K562 (cell line): ENCODE measurements at regions not wholly inside any gene's neighbourhood (a gene's known extent, or its start where the extent isn't known, plus 50 kb on each side); places are given as distances from the start of the nearest gene placed in this dataset.

Source experiments
- ATAC-seq: fragments of 200-7000 bp; cut with Tn5 transposase; 3 replicates; pipeline ENCODE4 v1.9.1; 2020; ENCODE audit warnings: moderate library complexity
- BruUV-seq: library from RNA; stranded (reverse); fragments of 400-500 nt; replicated peaks from 2 replicates; lab custom pipeline; 2021; lab: Mats Ljungman, UMichigan
- CTCF ChIA-PET: fragments of 300-600 bp; formaldehyde crosslinking; extraction: SDS; loops from one replicate; lab custom pipeline; 2021; ENCODE audit warnings: low intra/inter-chr PET ratio; lab: Yijun Ruan, JAX
- POLR2A ChIA-PET: fragments of 300-600, 350-650 bp; sonication (Branson Sonifier 250); formaldehyde crosslinking; extraction: SDS; loops from one replicate; lab custom pipeline; 2021; ENCODE audit warnings: antibody characterized with exemption, inconsistent platforms; lab: Yijun Ruan, JAX
- DNase-seq, 4 experiments: peaks; one replicate each; pipeline versions ENCODE4 v3.0.0 to v3.0.0-alpha.2; 2011 to 2018; ENCODE audit warnings: low spot score in 3 of 4, mixed read lengths in 3 of 4; ENCODE audit errors: extremely low read depth in 1 of 4
- FAIRE-seq: peaks from 2 replicates; lab custom pipeline; 2011; peaks lifted over from hg19 to GRCh38; lab: Jason Lieb, UNC
- H2AFZ ChIP-seq: 2 replicates; pipeline ENCODE4 v1.6.0; 2011; ENCODE audit warnings: low read depth, low read length, control low read depth, inconsistent platforms
- H3K27ac ChIP-seq: fragments of 200-600 bp; 3 replicates; pipeline ENCODE4 v1.8.0; 2011; ENCODE audit warnings: low read depth, mild to moderate bottlenecking, control low read depth, inconsistent platforms, low read length, moderate library complexity, mixed read lengths; ENCODE audit errors: extremely low read depth
- H3K27me3 ChIP-seq, 2 experiments: fragments of 300-600 bp in 1 of 2; 2 replicates in 1 of 2; 3 replicates in 1 of 2; pipeline versions ENCODE4 v1.6.0 to v1.8.0; 2011; ENCODE audit warnings: inconsistent platforms in 2 of 2, low read length in 2 of 2, mild to moderate bottlenecking in 1 of 2, mixed read lengths in 1 of 2, moderate library complexity in 1 of 2; ENCODE audit not compliant: control insufficient read depth in 2 of 2, insufficient read depth in 2 of 2
- H3K36me3 ChIP-seq: fragments of 300-600 bp; 3 replicates; pipeline ENCODE4 v1.8.0; 2011; ENCODE audit warnings: mild to moderate bottlenecking, low read length, inconsistent platforms; ENCODE audit not compliant: control insufficient read depth, insufficient read depth
- H3K4me1 ChIP-seq, 2 experiments: fragments of 200-600 bp in 1 of 2; replicated peaks in 1 of 2; 2 replicates in 1 of 2; 3 replicates in 1 of 2; pipeline versions ENCODE4 v1.5.1 to v1.8.0; 2011; ENCODE audit warnings: inconsistent platforms in 2 of 2, low read length in 2 of 2, mild to moderate bottlenecking in 1 of 2, mixed read lengths in 1 of 2, moderate library complexity in 1 of 2; ENCODE audit not compliant: control insufficient read depth in 2 of 2, insufficient read depth in 2 of 2
- H3K4me2 ChIP-seq: 2 replicates; pipeline ENCODE4 v1.6.1; 2011; ENCODE audit warnings: low read length, control low read depth, inconsistent platforms, mixed read lengths; ENCODE audit not compliant: insufficient read depth
- H3K4me3 ChIP-seq: fragments of 200-600 bp; sonication (generic), shearing (Covaris generic); 2 replicates; pipeline ENCODE4 v1.5.1; 2016; ENCODE audit warnings: control low read depth, inconsistent platforms
- H3K79me2 ChIP-seq: fragments of 200-600 bp; 3 replicates; pipeline ENCODE4 v1.8.0; 2011; ENCODE audit warnings: low read length, inconsistent platforms; ENCODE audit not compliant: control insufficient read depth, insufficient read depth
- H3K9ac ChIP-seq, 2 experiments: 2 replicates each; pipeline versions ENCODE4 v1.6.0 to v1.6.1; 2011; ENCODE audit warnings: low read depth in 2 of 2, low read length in 2 of 2, control low read depth in 1 of 2, inconsistent platforms in 1 of 2, mild to moderate bottlenecking in 1 of 2, mixed read lengths in 1 of 2; ENCODE audit not compliant: insufficient read depth in 1 of 2
- H3K9me1 ChIP-seq: one replicate; pipeline ENCODE4 v1.6.0; 2011; ENCODE audit warnings: inconsistent platforms, mild to moderate bottlenecking, low read length, moderate library complexity; ENCODE audit not compliant: control insufficient read depth, insufficient read depth
- H3K9me3 ChIP-seq: replicated peaks from 2 replicates; pipeline ENCODE4 v1.5.1; 2011; ENCODE audit warnings: low read depth, low read length, inconsistent platforms; ENCODE audit not compliant: control insufficient read depth, insufficient read depth
- H4K20me1 ChIP-seq: replicated peaks from 2 replicates; pipeline ENCODE4 v1.6.1; 2011; ENCODE audit warnings: low read length, inconsistent platforms, mixed read lengths; ENCODE audit not compliant: control insufficient read depth, insufficient read depth
- ATF3 ChIP-seq, 2 experiments: fragments of 450-650 bp in 1 of 2; sonication (generic) in 1 of 2; formaldehyde crosslinking in 1 of 2; IDR thresholded peaks in 1 of 2; conservative IDR thresholded peaks in 1 of 2; 2 replicates each; pipeline versions ENCODE4 v1.6.1 to v1.8.1; 2016 to 2023; ENCODE audit warnings: mild to moderate bottlenecking in 2 of 2, moderate library complexity in 2 of 2, inconsistent platforms in 1 of 2, missing genetic modification reagents in 1 of 2
- C11orf30 ChIP-seq: fragments of 450-650 bp; IDR thresholded peaks from 2 replicates; pipeline ENCODE4 v1.6.1; 2016; ENCODE audit warnings: low read depth, mild to moderate bottlenecking
- CEBPB ChIP-seq: fragments of 450-650 bp; IDR thresholded peaks from 2 replicates; pipeline ENCODE4 v1.6.1; 2016; ENCODE audit warnings: missing genetic modification characterization, missing compliant biosample characterization
- CHCHD3 ChIP-seq: fragments of 250-450 bp; sonication (Bioruptor Pico); IDR thresholded peaks from 2 replicates; pipeline ENCODE4 v2.1.2; 2022; ENCODE audit warnings: mild to moderate bottlenecking
- ETV6 ChIP-seq, 3 experiments: fragments of 150-350 bp in 1 of 3; sonication (generic) in 1 of 3; formaldehyde crosslinking in 1 of 3; IDR thresholded peaks; 2 replicates each; pipeline versions ENCODE4 v1.6.1 to v1.8.0; 2014 to 2022; ENCODE audit warnings: borderline replicate concordance in 2 of 3, low read depth in 2 of 3, antibody characterized with exemption in 1 of 3, low read length in 1 of 3, mild to moderate bottlenecking in 1 of 3, missing genetic modification reagents in 1 of 3
- FOSL1 ChIP-seq: fragments of 200-800 bp; sonication (Bioruptor generic); conservative IDR thresholded peaks from 2 replicates; pipeline ENCODE4 v1.6.1; 2016; ENCODE audit warnings: missing genetic modification characterization, missing compliant biosample characterization
- FOXJ2 ChIP-seq: fragments of 200-800 bp; sonication (Bioruptor generic); IDR thresholded peaks from 2 replicates; pipeline ENCODE4 v1.6.1; 2016; ENCODE audit warnings: missing genetic modification characterization, missing compliant biosample characterization
- JUN ChIP-seq, 2 experiments: sonication (generic) in 1 of 2; formaldehyde crosslinking in 1 of 2; IDR thresholded peaks; 2 replicates each; pipeline versions ENCODE4 v1.6.1 to v1.8.0; 2012 to 2022; ENCODE audit warnings: borderline replicate concordance in 2 of 2, mild to moderate bottlenecking in 2 of 2, improper control_type of control experiment in 1 of 2, low read depth in 1 of 2, low read length in 1 of 2, missing genetic modification reagents in 1 of 2
- JUND ChIP-seq, 2 experiments: IDR thresholded peaks; 2 replicates in 1 of 2; 3 replicates in 1 of 2; pipeline ENCODE4 v1.6.1; 2011; ENCODE audit warnings: borderline replicate concordance in 2 of 2, low read depth in 2 of 2, low read length in 2 of 2, improper control_type of control experiment in 1 of 2, missing biosample characterization in 1 of 2, missing genetic modification characterization in 1 of 2, missing genetic modification reagents in 1 of 2
- KHSRP ChIP-seq: fragments of 450-650 bp; IDR thresholded peaks from 2 replicates; pipeline ENCODE4 v1.6.1; 2017
- L3MBTL2 ChIP-seq: fragments of 450-650 bp; IDR thresholded peaks from 2 replicates; pipeline ENCODE4 v1.6.1; 2016; ENCODE audit warnings: mild to moderate bottlenecking, moderate library complexity
- MAFF ChIP-seq: IDR thresholded peaks from 2 replicates; pipeline ENCODE4 v1.6.1; 2012; ENCODE audit warnings: low read length, improper control_type of control experiment
- MAFK ChIP-seq: IDR thresholded peaks from 2 replicates; pipeline ENCODE4 v1.6.1; 2011; ENCODE audit warnings: low read length, improper control_type of control experiment
- MCM7 ChIP-seq, 2 experiments: fragments of 450-650 bp; IDR thresholded peaks; 2 replicates each; pipeline ENCODE4 v1.6.1; 2016 to 2018
- NFE2 ChIP-seq: IDR thresholded peaks from 2 replicates; pipeline ENCODE4 v1.6.1; 2014; ENCODE audit warnings: antibody characterized with exemption, low read depth
- RCOR1 ChIP-seq, 2 experiments: IDR thresholded peaks; 2 replicates each; pipeline ENCODE4 v1.6.1; 2012; ENCODE audit warnings: low read depth in 2 of 2, low read length in 2 of 2, borderline replicate concordance in 1 of 2, improper control_type of control experiment in 1 of 2
- SMAD1 ChIP-seq: fragments of 150-350 bp; IDR thresholded peaks from 2 replicates; pipeline ENCODE4 v1.6.1; 2014; ENCODE audit warnings: low read length, low read depth; ENCODE audit not compliant: partially characterized antibody
- SNRNP70 ChIP-seq: fragments of 200-400 bp; formaldehyde crosslinking; optimal IDR thresholded peaks from 2 replicates; pipeline ENCODE3; 2017; ENCODE audit warnings: low read depth, low read length
- TCF7 ChIP-seq: sonication (generic); IDR thresholded peaks from 2 replicates; pipeline ENCODE4 v1.6.1; 2016; ENCODE audit warnings: antibody characterized with exemption, borderline replicate concordance
- ZNF589 ChIP-seq: fragments of 200-800 bp; sonication (Bioruptor generic); IDR thresholded peaks from 2 replicates; pipeline ENCODE4 v1.6.1; 2016; ENCODE audit warnings: low read depth, missing genetic modification characterization, missing compliant biosample characterization
- WGBS: fragments of 100-300 bp; shearing (Covaris generic); methylation state at CpG from one replicate; pipeline ENCODE4 v1.1.6; 2016; ENCODE audit warnings: low coverage, mixed read lengths; ENCODE audit not compliant: insufficient coverage; ENCODE audit errors: missing lambda C conversion rate; 5-methylcytosine and 5-hydroxymethylcytosine counted together
- in situ Hi-C: fragments of 300-500 bp; cut with MboI; formaldehyde crosslinking; loops from 4 replicates; pipeline ENCODE4 v1.15.0; 2018; ENCODE audit warnings: inconsistent platforms, mixed read lengths
- intact Hi-C: fragments of 100-400 bp; cut with micrococcal nuclease; formaldehyde crosslinking; loops from 2 replicates; pipeline ENCODE4 v1.14.2; 2022

GRCh38 chr22:27134315-27134701, 476.9 kb downstream of the MIAT start:
- intact Hi-C loops, result no loop called here
- in situ Hi-C loops, result no loop called here
- ATAC-seq (peak; percentile 85), FAIRE-seq (no peak), DNase-seq (peak; percentile 16 to 47 (median 26))
- Histone ChIP-seq H3K4me3 (no peak overlapping the region), H3K4me2 (peak overlapping the region; percentile 39; the same call in 1 of the 2 replicates), H3K9me1 (no peaks in the 10 kb centered on the region), H3K36me3 (no peaks in the 10 kb centered on the region), H3K27me3 (peaks cover 0 to 15% of the 10 kb centered on the region in 2 experiments; a peak in 2 of 5 replicates), H3K79me2 (no peaks in the 10 kb centered on the region), H4K20me1 (no peaks in the 10 kb centered on the region), H3K9ac (no peak overlapping the region), H3K4me1 (peaks cover 8 to 12% of the 10 kb centered on the region in 2 experiments; a peak in 4 of 5 replicates), H3K9me3 (no peaks in the 10 kb centered on the region), H2AFZ (peak overlapping the region; percentile 47; the same call in 1 of the 2 replicates), H3K27ac (peak overlapping the region; percentile 44; the same call in 1 of the 3 replicates)
- ChIA-PET POLR2A (interaction anchor here (0.6 to 0.7 kb wide), 2 partner anchors 26 to 645 kb away, joined by 4 read pairs; no protein-coding TSS in a partner anchor), CTCF (no interaction called here)
- WGBS, result 13% methylated on average over 4 of the region's 4 CpGs
- BruUV-seq, result no TSS peak
- TF ChIP-seq ZNF589, result no peak
- TF ChIP-seq MCM7 (IDR thresholded peaks at IDR 0.05), result no peak
- no peak for TF ChIP-seq FOXJ2
- TF ChIP-seq CEBPB (tag), result 0 out of 2 replicates have a peak, but pooled peaks have one; percentile 17
- TF ChIP-seq NFE2, result peak; percentile 86
- peak; percentile 72; the same call in 1 of the 2 replicates for TF ChIP-seq JUND (IDR thresholded peaks at IDR 0.05; ENCODE audit: borderline replicate concordance, low read depth, low read length)
- TF ChIP-seq JUND (tag; IDR thresholded peaks at IDR 0.05; ENCODE audit: borderline replicate concordance, low read depth, low read length), result 0 out of 3 replicates have a peak, but pooled peaks have one; percentile 52
- peak; percentile 59; the same call in 1 of the 2 replicates for TF ChIP-seq C11orf30
- TF ChIP-seq KHSRP, result no peak
- TF ChIP-seq ATF3 (IDR thresholded peaks at IDR 0.05), result peak; percentile 56
- TF ChIP-seq ATF3 (CRISPR knock-in tag; conservative IDR thresholded peaks at IDR 0.05), result no peak
- no peak for TF ChIP-seq CHCHD3 (CRISPR knock-in tag)
- TF ChIP-seq TCF7, result no peak
- TF ChIP-seq L3MBTL2, result peak; percentile 54; the same call in 1 of the 2 replicates
- TF ChIP-seq RCOR1 (IDR thresholded peaks at IDR 0.05; ENCODE audit: borderline replicate concordance in 1 of 2, low read depth in 2 of 2, low read length in 2 of 2), result 0 out of 4 replicates have a peak, but pooled peaks of 1 of the 2 experiments have one; percentile 5
- no peak for TF ChIP-seq SMAD1
- peak; percentile 39; the same call in 1 of the 2 replicates for TF ChIP-seq JUN (IDR thresholded peaks at IDR 0.05; ENCODE audit: borderline replicate concordance, low read depth, low read length)
- TF ChIP-seq JUN (CRISPR knock-in tag; IDR thresholded peaks at IDR 0.05; ENCODE audit: borderline replicate concordance), result no peak
- peak; percentile 78 for TF ChIP-seq FOSL1
- no peak for TF ChIP-seq SNRNP70
- TF ChIP-seq MAFF, result peak; percentile 56
- peak; percentile 47; the same call in 1 of the 2 replicates for TF ChIP-seq MAFK
- no peak for TF ChIP-seq ETV6 (IDR thresholded peaks at IDR 0.05; ENCODE audit: borderline replicate concordance in 1 of 2, low read depth in 2 of 2, low read length in 1 of 2)
- TF ChIP-seq ETV6 (CRISPR knock-in tag; IDR thresholded peaks at IDR 0.05; ENCODE audit: borderline replicate concordance), result no peak
